A549 (cell line): ENCODE measurements at regions not wholly inside any gene's neighbourhood (a gene's known extent, or its start where the extent isn't known, plus 50 kb on each side); places are given as distances from the start of the nearest gene placed in this dataset.

Source experiments
- ATAC-seq, 2 experiments: fragments of 200-7000 bp in 1 of 2; fragments of >200 bp in 1 of 2; cut with Nextera tagmentation in 1 of 2; cut with Tn5 transposase in 1 of 2; 3 replicates each; pipeline versions ENCODE4 v1.8.0 to v1.9.1; 2018 to 2020; ENCODE audit warnings: mild to moderate bottlenecking in 1 of 2, moderate library complexity in 1 of 2
- CTCF ChIA-PET: fragments of 300-600 bp; sonication (Branson Sonifier 250); formaldehyde crosslinking; extraction: SDS; loops from one replicate; lab custom pipeline; 2021; ENCODE audit warnings: antibody characterized with exemption, inconsistent platforms; lab: Yijun Ruan, JAX
- POLR2A ChIA-PET: fragments of 350-600 bp; formaldehyde crosslinking; extraction: SDS; loops from one replicate; lab custom pipeline; 2021; ENCODE audit warnings: antibody characterized with exemption, inconsistent platforms; lab: Yijun Ruan, JAX
- DNase-seq, 2 experiments: peaks; one replicate each; pipeline versions ENCODE4 v3.0.0 to v3.0.0-alpha.2; 2011 to 2016; ENCODE audit warnings: low read depth in 1 of 2, low spot score in 1 of 2
- FAIRE-seq: peaks from 2 replicates; lab custom pipeline; 2011; peaks lifted over from hg19 to GRCh38; lab: Jason Lieb, UNC
- H3K27ac ChIP-seq, 2 experiments: fragments of >200 bp; sonication (Bioruptor Twin); formaldehyde crosslinking; 3 replicates each; pipeline ENCODE4 v1.5.1; 2016 to 2017
- H3K4me1 ChIP-seq: fragments of >200 bp; sonication (Bioruptor Twin); formaldehyde crosslinking; 3 replicates; pipeline ENCODE4 v1.6.1; 2016
- H3K4me2 ChIP-seq: fragments of >200 bp; sonication (Bioruptor Twin); formaldehyde crosslinking; 3 replicates; pipeline ENCODE4 v1.6.1; 2016
- H3K4me3 ChIP-seq: fragments of >200 bp; sonication (Bioruptor Twin); formaldehyde crosslinking; 3 replicates; pipeline ENCODE4 v1.5.1; 2016
- H3K9me3 ChIP-seq: fragments of >200 bp; sonication (Bioruptor Twin); formaldehyde crosslinking; 3 replicates; pipeline ENCODE4 v1.6.1; 2016
- BHLHE40 ChIP-seq: IDR thresholded peaks from 2 replicates; pipeline ENCODE4 v1.6.1; 2012; ENCODE audit warnings: low read depth, low read length, inconsistent platforms
- CEBPB ChIP-seq, 2 experiments: fragments of >200 bp in 1 of 2; sonication (Bioruptor Twin) in 1 of 2; formaldehyde crosslinking in 1 of 2; IDR thresholded peaks; 2 replicates each; pipeline ENCODE4 v1.6.1; 2012 to 2016
- ESRRA ChIP-seq: fragments of 150-350 bp; IDR thresholded peaks from 2 replicates; pipeline ENCODE4 v1.6.1; 2014; ENCODE audit warnings: mild to moderate bottlenecking, low read length, borderline replicate concordance
- FOXS1 ChIP-seq: fragments of 250-450 bp; sonication (Bioruptor Pico); IDR thresholded peaks from 2 replicates; pipeline ENCODE4 v1.5.0; 2020; ENCODE audit warnings: mild to moderate bottlenecking, moderate library complexity
- HDAC2 ChIP-seq: fragments of 200-600 bp; sonication (generic); IDR thresholded peaks from 2 replicates; pipeline ENCODE4 v1.6.1; 2016
- HOXA7 ChIP-seq: fragments of 250-450 bp; sonication (Bioruptor Pico); IDR thresholded peaks from 2 replicates; pipeline ENCODE4 v1.5.0; 2020; ENCODE audit warnings: mild to moderate bottlenecking, moderate library complexity
- HOXB5 ChIP-seq: fragments of 250-450 bp; sonication (Bioruptor Pico); IDR thresholded peaks from 2 replicates; pipeline ENCODE4 v1.5.0; 2020; ENCODE audit warnings: mild to moderate bottlenecking, moderate library complexity
- KDM1A ChIP-seq: fragments of 200-600 bp; sonication (generic); IDR thresholded peaks from 2 replicates; pipeline ENCODE4 v1.6.1; 2016; ENCODE audit warnings: low read depth, mild to moderate bottlenecking
- KDM5A ChIP-seq: fragments of 200-600 bp; sonication (generic); IDR thresholded peaks from 2 replicates; pipeline ENCODE4 v1.6.1; 2016; ENCODE audit warnings: antibody characterized with exemption, mild to moderate bottlenecking
- PHF8 ChIP-seq: fragments of 200-600 bp; sonication (generic); IDR thresholded peaks from 2 replicates; pipeline ENCODE4 v1.6.1; 2016; ENCODE audit warnings: low read depth, mild to moderate bottlenecking, antibody characterized with exemption, moderate library complexity, borderline replicate concordance
- POLR2A ChIP-seq: IDR thresholded peaks from 2 replicates; pipeline ENCODE4 v1.6.1; 2012; ENCODE audit warnings: mild to moderate bottlenecking, low read length
- RAD21 ChIP-seq, 2 experiments: fragments of >200 bp in 1 of 2; sonication (Bioruptor Twin) in 1 of 2; formaldehyde crosslinking in 1 of 2; IDR thresholded peaks in 1 of 2; conservative IDR thresholded peaks in 1 of 2; 2 replicates in 1 of 2; 3 replicates in 1 of 2; pipeline ENCODE4 v1.6.1; 2012 to 2018; ENCODE audit warnings: inconsistent platforms in 1 of 2
- RCOR1 ChIP-seq: fragments of 150-350 bp; IDR thresholded peaks from 2 replicates; pipeline ENCODE4 v1.6.1; 2014; ENCODE audit warnings: antibody characterized with exemption, low read length, low read depth
- SMC3 ChIP-seq: fragments of >200 bp; sonication (Bioruptor Twin); formaldehyde crosslinking; IDR thresholded peaks from 3 replicates; pipeline ENCODE4 v1.6.1; 2018; ENCODE audit warnings: inconsistent platforms
- TP53 ChIP-seq: fragments of 250-450 bp; sonication (Bioruptor Pico); IDR thresholded peaks from 2 replicates; pipeline ENCODE4 v1.5.0; 2021; ENCODE audit warnings: mild to moderate bottlenecking, moderate library complexity
- ZFP36 ChIP-seq: fragments of 450-650 bp; IDR thresholded peaks from 2 replicates; pipeline ENCODE4 v1.6.1; 2014; ENCODE audit warnings: borderline replicate concordance; ENCODE audit not compliant: partially characterized antibody
- ZSCAN20 ChIP-seq: fragments of 250-450 bp; sonication (Bioruptor Pico); IDR thresholded peaks from 2 replicates; pipeline ENCODE4 v1.8.0; 2022; ENCODE audit warnings: mild to moderate bottlenecking, moderate library complexity
- WGBS: methylation state at CpG from one replicate; pipeline ENCODE4 v1.1.6; 2017; ENCODE audit errors: missing lambda C conversion rate; 5-methylcytosine and 5-hydroxymethylcytosine counted together
- TF ChIP-seq, protein P1 (sequence below): fragments of >200 bp; sonication (Bioruptor Twin); formaldehyde crosslinking; IDR thresholded peaks from 3 replicates; pipeline ENCODE4 v1.5.1; 2016
- TF ChIP-seq, protein P2 (sequence below): fragments of 200-600 bp; sonication (generic); IDR thresholded peaks from 2 replicates; pipeline ENCODE4 v1.6.1; 2016; ENCODE audit warnings: antibody characterized with exemption, mild to moderate bottlenecking, moderate library complexity
- TF ChIP-seq, protein P3 (sequence below): IDR thresholded peaks from 2 replicates; pipeline ENCODE4 v1.6.1; 2012

DNA sequence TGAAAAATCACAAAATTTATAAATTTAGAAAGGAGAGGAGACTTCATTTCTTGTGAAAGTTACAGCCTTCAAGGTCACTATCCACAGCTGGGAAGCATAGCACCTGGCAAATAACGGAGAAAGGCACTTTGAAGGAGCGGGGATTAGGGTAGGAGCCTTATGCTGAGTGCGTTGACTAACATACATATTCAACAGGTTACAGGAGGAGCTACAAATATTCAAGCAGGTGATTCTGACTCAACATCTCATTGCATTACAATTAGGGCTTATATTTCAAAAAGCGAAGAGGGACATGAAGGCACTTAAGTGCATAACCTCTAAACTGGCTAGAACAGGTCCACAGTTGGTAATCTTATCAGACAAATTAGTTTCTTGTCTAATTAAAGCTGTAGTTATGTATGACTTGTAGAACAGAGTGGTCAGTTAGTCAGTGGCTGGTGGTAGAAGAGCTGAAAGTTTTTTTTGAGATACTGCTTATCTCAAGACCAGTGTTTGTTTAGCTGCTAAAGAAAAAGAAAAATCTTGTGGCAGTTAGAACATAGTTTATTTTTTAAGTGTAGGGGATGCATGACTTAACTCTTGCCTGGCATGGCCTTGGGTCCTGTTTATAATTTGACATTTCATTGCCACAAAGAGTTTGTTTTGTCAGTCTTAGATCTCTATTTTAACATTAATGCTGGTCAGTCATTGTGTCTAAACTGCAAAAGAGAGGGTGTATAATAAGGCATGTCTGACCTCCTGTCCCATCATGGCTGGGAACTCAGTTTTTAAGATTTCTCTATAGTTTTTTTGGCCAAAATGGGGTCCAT lies 311.5 kb downstream of the DUSP10 start:
- ChIA-PET CTCF (interaction anchor here (0.7 to 4.3 kb wide), 5 partner anchors 48 to 620 kb away, joined by 3 to 18 read pairs (median 4); no protein-coding TSS in a partner anchor), POLR2A (no interaction called here)
- no peak for TF ChIP-seq POLR2A
- no peak for TF ChIP-seq KDM1A
- H3K4me3 ChIP-seq: no peak overlapping the region
- H3K9me3 ChIP-seq: 0 out of 3 replicates have a peak, but pooled peaks cover 2% of the 10 kb centered on the region
- H3K27ac ChIP-seq: peak overlapping the region; percentile 4 to 20; a peak in 1 of 6 replicates
- FAIRE-seq (no peak), ATAC-seq (no peak), DNase-seq (no peak)
- no peak overlapping the region for H3K4me2 ChIP-seq
- peaks cover 3% of the 10 kb centered on the region; the same call in 1 of the 3 replicates for H3K4me1 ChIP-seq
- WGBS: 94% methylated on average over 4 of the region's 4 CpGs

DNA sequence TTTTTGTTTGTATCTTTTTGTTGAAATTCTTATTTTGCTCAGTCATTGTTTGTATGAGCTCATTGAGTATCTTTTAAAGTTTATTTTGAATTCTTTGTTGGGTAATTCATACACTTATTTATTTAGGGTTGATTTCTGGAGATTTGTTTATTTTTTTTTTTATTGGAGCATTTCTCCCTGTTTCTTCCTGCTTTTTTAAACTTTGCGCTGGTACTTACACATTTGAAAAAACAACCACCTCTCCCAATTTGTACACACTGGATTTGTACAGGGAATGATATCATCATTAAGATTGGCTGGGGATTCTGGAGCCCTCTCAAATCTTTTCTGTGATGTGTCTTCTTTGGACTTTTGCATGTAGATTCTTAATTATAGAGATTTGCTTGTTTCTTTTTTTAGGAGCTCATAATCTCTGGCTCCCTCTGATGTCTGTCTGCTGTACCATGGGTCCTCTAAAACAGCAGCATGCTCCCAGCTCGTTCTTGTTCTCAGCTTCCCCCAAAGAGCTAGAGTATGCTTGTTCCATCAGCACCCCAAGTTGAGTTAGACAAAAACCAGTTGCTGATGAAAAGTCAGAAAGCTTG lies 310.7 kb downstream of the DUSP10 start:
- H3K4me2 ChIP-seq: peak overlapping the region; percentile 4; the same call in 1 of the 3 replicates
- POLR2A ChIA-PET: no interaction called here
- peak overlapping the region in 1 of 2 experiments; percentile 29; a peak in 1 of 6 replicates for H3K27ac ChIP-seq

DNA sequence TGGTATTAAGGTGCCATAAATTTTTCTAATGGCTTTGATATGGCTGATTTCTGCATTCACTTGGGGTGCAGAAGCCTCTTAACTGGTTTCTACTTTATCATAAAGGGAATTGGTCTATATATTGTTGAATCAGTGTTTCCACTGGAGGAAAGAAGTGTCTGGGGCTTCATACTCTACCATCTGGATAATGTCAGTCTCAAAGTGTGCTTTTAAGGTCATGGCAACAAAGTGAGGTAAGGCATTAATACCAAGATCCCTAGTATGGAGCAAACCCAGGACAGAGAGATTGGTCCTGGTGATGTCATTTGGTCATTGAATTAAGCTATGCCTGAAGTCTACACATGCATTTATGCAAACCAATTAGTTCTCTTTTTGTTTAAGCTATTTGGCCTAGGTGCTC lies 309.9 kb downstream of the DUSP10 start:
- TF ChIP-seq HOXA7 (CRISPR knock-in tag) (no peak), HDAC2 (no peak), SMC3 (no peak), ZFP36 (no peak), FOXS1 (CRISPR knock-in tag) (no peak), TP53 (CRISPR knock-in tag) (no peak), POLR2A (no peak), KDM5A (no peak), BHLHE40 (no peak), ZSCAN20 (CRISPR knock-in tag) (no peak), HOXB5 (CRISPR knock-in tag) (no peak), RCOR1 (no peak)
- TF ChIP-seq, protein P1, sequence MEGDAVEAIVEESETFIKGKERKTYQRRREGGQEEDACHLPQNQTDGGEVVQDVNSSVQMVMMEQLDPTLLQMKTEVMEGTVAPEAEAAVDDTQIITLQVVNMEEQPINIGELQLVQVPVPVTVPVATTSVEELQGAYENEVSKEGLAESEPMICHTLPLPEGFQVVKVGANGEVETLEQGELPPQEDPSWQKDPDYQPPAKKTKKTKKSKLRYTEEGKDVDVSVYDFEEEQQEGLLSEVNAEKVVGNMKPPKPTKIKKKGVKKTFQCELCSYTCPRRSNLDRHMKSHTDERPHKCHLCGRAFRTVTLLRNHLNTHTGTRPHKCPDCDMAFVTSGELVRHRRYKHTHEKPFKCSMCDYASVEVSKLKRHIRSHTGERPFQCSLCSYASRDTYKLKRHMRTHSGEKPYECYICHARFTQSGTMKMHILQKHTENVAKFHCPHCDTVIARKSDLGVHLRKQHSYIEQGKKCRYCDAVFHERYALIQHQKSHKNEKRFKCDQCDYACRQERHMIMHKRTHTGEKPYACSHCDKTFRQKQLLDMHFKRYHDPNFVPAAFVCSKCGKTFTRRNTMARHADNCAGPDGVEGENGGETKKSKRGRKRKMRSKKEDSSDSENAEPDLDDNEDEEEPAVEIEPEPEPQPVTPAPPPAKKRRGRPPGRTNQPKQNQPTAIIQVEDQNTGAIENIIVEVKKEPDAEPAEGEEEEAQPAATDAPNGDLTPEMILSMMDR: no peak
- TF ChIP-seq, protein P2, sequence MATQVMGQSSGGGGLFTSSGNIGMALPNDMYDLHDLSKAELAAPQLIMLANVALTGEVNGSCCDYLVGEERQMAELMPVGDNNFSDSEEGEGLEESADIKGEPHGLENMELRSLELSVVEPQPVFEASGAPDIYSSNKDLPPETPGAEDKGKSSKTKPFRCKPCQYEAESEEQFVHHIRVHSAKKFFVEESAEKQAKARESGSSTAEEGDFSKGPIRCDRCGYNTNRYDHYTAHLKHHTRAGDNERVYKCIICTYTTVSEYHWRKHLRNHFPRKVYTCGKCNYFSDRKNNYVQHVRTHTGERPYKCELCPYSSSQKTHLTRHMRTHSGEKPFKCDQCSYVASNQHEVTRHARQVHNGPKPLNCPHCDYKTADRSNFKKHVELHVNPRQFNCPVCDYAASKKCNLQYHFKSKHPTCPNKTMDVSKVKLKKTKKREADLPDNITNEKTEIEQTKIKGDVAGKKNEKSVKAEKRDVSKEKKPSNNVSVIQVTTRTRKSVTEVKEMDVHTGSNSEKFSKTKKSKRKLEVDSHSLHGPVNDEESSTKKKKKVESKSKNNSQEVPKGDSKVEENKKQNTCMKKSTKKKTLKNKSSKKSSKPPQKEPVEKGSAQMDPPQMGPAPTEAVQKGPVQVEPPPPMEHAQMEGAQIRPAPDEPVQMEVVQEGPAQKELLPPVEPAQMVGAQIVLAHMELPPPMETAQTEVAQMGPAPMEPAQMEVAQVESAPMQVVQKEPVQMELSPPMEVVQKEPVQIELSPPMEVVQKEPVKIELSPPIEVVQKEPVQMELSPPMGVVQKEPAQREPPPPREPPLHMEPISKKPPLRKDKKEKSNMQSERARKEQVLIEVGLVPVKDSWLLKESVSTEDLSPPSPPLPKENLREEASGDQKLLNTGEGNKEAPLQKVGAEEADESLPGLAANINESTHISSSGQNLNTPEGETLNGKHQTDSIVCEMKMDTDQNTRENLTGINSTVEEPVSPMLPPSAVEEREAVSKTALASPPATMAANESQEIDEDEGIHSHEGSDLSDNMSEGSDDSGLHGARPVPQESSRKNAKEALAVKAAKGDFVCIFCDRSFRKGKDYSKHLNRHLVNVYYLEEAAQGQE: no peak
- TF ChIP-seq, protein P3, sequence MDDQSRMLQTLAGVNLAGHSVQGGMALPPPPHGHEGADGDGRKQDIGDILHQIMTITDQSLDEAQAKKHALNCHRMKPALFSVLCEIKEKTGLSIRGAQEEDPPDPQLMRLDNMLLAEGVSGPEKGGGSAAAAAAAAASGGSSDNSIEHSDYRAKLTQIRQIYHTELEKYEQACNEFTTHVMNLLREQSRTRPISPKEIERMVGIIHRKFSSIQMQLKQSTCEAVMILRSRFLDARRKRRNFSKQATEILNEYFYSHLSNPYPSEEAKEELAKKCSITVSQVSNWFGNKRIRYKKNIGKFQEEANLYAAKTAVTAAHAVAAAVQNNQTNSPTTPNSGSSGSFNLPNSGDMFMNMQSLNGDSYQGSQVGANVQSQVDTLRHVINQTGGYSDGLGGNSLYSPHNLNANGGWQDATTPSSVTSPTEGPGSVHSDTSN: no peak
- TF ChIP-seq, all 56 proteins: peak for 0
- FAIRE-seq: peak; percentile 90
- Histone ChIP-seq H3K4me2 (no peak overlapping the region), H3K4me3 (no peak overlapping the region), H3K27ac (no peak overlapping the region), H3K9me3 (0 out of 3 replicates have a peak, but pooled peaks cover 1% of the 10 kb centered on the region), H3K4me1 (peaks cover 3% of the 10 kb centered on the region; the same call in 1 of the 3 replicates)
- ChIA-PET POLR2A (no interaction called here), CTCF (interaction anchor here (0.7 to 4.3 kb wide), 6 partner anchors 9 to 1023 kb away, joined by 3 to 18 read pairs (median 4); no protein-coding TSS in a partner anchor)
- ATAC-seq: no peak
- no peak for DNase-seq

More for the DNA sequence above, 310.7 kb downstream of the DUSP10 start:
- Histone ChIP-seq H3K9me3 (0 out of 3 replicates have a peak, but pooled peaks cover 2% of the 10 kb centered on the region), H3K4me1 (peaks cover 3% of the 10 kb centered on the region; the same call in 1 of the 3 replicates), H3K4me3 (no peak overlapping the region)
- no peak for FAIRE-seq
- CTCF ChIA-PET: interaction anchor here (0.7 to 4.3 kb wide), 7 partner anchors 10 to 1024 kb away, joined by 3 to 18 read pairs (median 4); no protein-coding TSS in a partner anchor
- peak; percentile 53 to 56; a peak in 3 of 6 replicates for ATAC-seq
- DNase-seq: no peak
- TF ChIP-seq CEBPB (IDR thresholded peaks at IDR 0.05) (0 out of 4 replicates have a peak, but pooled peaks of 1 of the 2 experiments have one; percentile 24), SMC3 (0 out of 3 replicates have a peak, but pooled peaks have one; percentile 11), ESRRA (no peak), RAD21 (conservative IDR thresholded peaks at IDR 0.05 in 1 of 2, IDR thresholded peaks at IDR 0.05 in 1 of 2) (peak; percentile 20 to 21; a peak in 2 of 5 replicates), PHF8 (no peak)
- WGBS: 32% methylated on average over 2 of the region's 2 CpGs
